Neural progenitor cell (in vitro differentiated cells): ENCODE measurements at regions not wholly inside any gene's neighbourhood (a gene's known extent, or its start where the extent isn't known, plus 50 kb on each side); places are given as distances from the start of the nearest gene placed in this dataset.

Experiments
- DNase-seq: peaks from one replicate; pipeline ENCODE4 v3.0.0-alpha.2; 2016; ENCODE audit warnings: low spot score
- H2AFZ ChIP-seq: fragments of 200-600 bp; sonication (generic); replicated peaks from 2 replicates; pipeline ENCODE4 v1.6.1; 2016; ENCODE audit warnings: antibody characterized with exemption
- H3F3A ChIP-seq: fragments of 200-600 bp; sonication (generic); 2 replicates; pipeline ENCODE4 v1.6.1; 2016; ENCODE audit warnings: antibody characterized with exemption, low read depth
- H3K27ac ChIP-seq: fragments of 200-600 bp; sonication (generic); 2 replicates; pipeline ENCODE4 v1.5.1; 2016; ENCODE audit warnings: mild to moderate bottlenecking
- H3K27me3 ChIP-seq: fragments of 200-600 bp; sonication (generic); 2 replicates; pipeline ENCODE4 v1.6.1; 2016; ENCODE audit warnings: mild to moderate bottlenecking, moderate library complexity
- H3K36me3 ChIP-seq: fragments of 200-600 bp; sonication (generic); 2 replicates; pipeline ENCODE4 v1.5.1; 2016
- H3K4me1 ChIP-seq: fragments of 200-600 bp; sonication (generic); 2 replicates; pipeline ENCODE4 v1.6.1; 2016; ENCODE audit warnings: mixed run types
- H3K4me2 ChIP-seq: fragments of 200-600 bp; sonication (generic); 2 replicates; pipeline ENCODE4 v1.6.1; 2016
- H3K4me3 ChIP-seq: fragments of 200-600 bp; sonication (generic); 2 replicates; pipeline ENCODE4 v1.5.1; 2016
- H3K79me2 ChIP-seq: fragments of 200-600 bp; sonication (generic); 2 replicates; pipeline ENCODE4 v1.6.1; 2016; ENCODE audit warnings: low read depth
- H3K9ac ChIP-seq: fragments of 200-600 bp; sonication (generic); 2 replicates; pipeline ENCODE4 v1.6.1; 2016
- H3K9me3 ChIP-seq: fragments of 200-600 bp; sonication (generic); 2 replicates; pipeline ENCODE4 v1.5.1; 2016; ENCODE audit warnings: low read depth
- H4K20me1 ChIP-seq: fragments of 200-600 bp; sonication (generic); 2 replicates; pipeline ENCODE4 v1.6.1; 2016; ENCODE audit warnings: low read depth
- H3K27ac Mint-ChIP-seq: 3 replicates; pipeline ENCODE4 v1.8.0; 2021; ENCODE audit warnings: mixed read lengths
- H3K27me3 Mint-ChIP-seq: 2 replicates; pipeline ENCODE4 v1.8.0; 2022; ENCODE audit warnings: low read depth, mild to moderate bottlenecking, inconsistent platforms, moderate library complexity, mixed read lengths; ENCODE audit not compliant: insufficient read depth
- H3K36me3 Mint-ChIP-seq: 3 replicates; pipeline ENCODE4 v1.8.0; 2021; ENCODE audit warnings: mixed read lengths
- H3K4me1 Mint-ChIP-seq: 3 replicates; pipeline ENCODE4 v1.8.0; 2021; ENCODE audit warnings: mixed read lengths
- H3K4me3 Mint-ChIP-seq: 3 replicates; pipeline ENCODE4 v1.8.0; 2021; ENCODE audit warnings: mild to moderate bottlenecking, moderate library complexity, mixed read lengths
- H3K9me3 Mint-ChIP-seq: 3 replicates; pipeline ENCODE4 v1.8.0; 2020; ENCODE audit warnings: mixed read lengths
- CTCF ChIP-seq: fragments of 200-600 bp; sonication (generic); IDR thresholded peaks from 2 replicates; pipeline ENCODE4 v1.5.1; 2017; ENCODE audit warnings: antibody characterized with exemption, mild to moderate bottlenecking
- EZH2 ChIP-seq: fragments of 200-600 bp; sonication (generic); IDR thresholded peaks from 2 replicates; pipeline ENCODE4 v1.6.1; 2017; ENCODE audit warnings: antibody characterized with exemption, mild to moderate bottlenecking, moderate library complexity
- EZH2phosphoT487 ChIP-seq: fragments of 200-600 bp; sonication (generic); IDR thresholded peaks from 2 replicates; pipeline ENCODE4 v1.6.1; 2017; ENCODE audit warnings: antibody characterized with exemption

DNA sequence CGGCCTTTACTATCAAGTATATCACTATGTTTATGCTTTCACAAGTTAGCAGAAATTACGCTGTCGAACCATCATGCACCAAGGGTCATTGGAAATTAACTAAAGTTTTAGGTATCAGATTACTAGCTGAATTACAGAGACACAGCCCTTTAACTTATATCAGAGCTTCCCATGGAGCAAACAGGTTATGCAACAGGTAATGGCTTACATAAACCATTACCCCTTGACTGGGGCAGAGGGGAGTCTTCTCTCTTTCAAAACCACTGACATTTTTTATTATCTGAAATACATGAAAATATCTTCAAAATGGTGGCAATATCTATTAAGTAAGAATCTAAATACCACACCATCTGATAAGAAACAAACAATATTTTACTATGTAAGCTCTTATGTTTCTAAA is 1692.9 kb upstream of the SLC10A2 start:
- H3K9me3 Mint-ChIP-seq: peaks cover 3% of the 10 kb centered on the region
- Histone ChIP-seq H3K27ac (no peak overlapping the region), H2AFZ (no peak overlapping the region), H3K4me2 (no peak overlapping the region), H3K4me3 (no peak overlapping the region), H3F3A (no peaks in the 10 kb centered on the region), H3K9me3 (no peaks in the 10 kb centered on the region), H4K20me1 (no peaks in the 10 kb centered on the region), H3K9ac (no peak overlapping the region), H3K27me3 (no peaks in the 10 kb centered on the region), H3K79me2 (no peaks in the 10 kb centered on the region), H3K4me1 (no peaks in the 10 kb centered on the region), H3K36me3 (no peaks in the 10 kb centered on the region)
- no peak for DNase-seq
- no peaks in the 10 kb centered on the region for H3K36me3 Mint-ChIP-seq
- no peak overlapping the region for H3K4me3 Mint-ChIP-seq
- no peaks in the 10 kb centered on the region for H3K4me1 Mint-ChIP-seq
- TF ChIP-seq CTCF (no peak), EZH2 (no peak)
- H3K27me3 Mint-ChIP-seq: no peaks in the 10 kb centered on the region
- no peak overlapping the region for H3K27ac Mint-ChIP-seq

- Mint-ChIP-seq H3K36me3 (no peaks in the 10 kb centered on the region), H3K27me3 (no peaks in the 10 kb centered on the region), H3K4me3 (no peak overlapping the region), H3K27ac (no peak overlapping the region), H3K4me1 (no peaks in the 10 kb centered on the region), H3K9me3 (peaks cover 3% of the 10 kb centered on the region)
- H3K36me3 ChIP-seq: no peaks in the 10 kb centered on the region
- no peak for DNase-seq
- no peaks in the 10 kb centered on the region for H3K27me3 ChIP-seq
- no peaks in the 10 kb centered on the region for H3K4me1 ChIP-seq
- no peak overlapping the region for H3K4me2 ChIP-seq
- H3K79me2 ChIP-seq: no peaks in the 10 kb centered on the region
- H3K9me3 ChIP-seq: no peaks in the 10 kb centered on the region
- no peak overlapping the region for H3K4me3 ChIP-seq
- no peaks in the 10 kb centered on the region for H4K20me1 ChIP-seq
- H3F3A ChIP-seq: no peaks in the 10 kb centered on the region
- no peak overlapping the region for H2AFZ ChIP-seq
- no peak overlapping the region for H3K27ac ChIP-seq
- no peak overlapping the region for H3K9ac ChIP-seq
- no peak for TF ChIP-seq CTCF
- TF ChIP-seq EZH2phosphoT487: no peak
These were observed 1691.5 kb upstream of the SLC10A2 start for GRCh38 chr13:104757712-104758111.

GRCh38 chr13:104750377-104750776 is 1684.2 kb upstream of the SLC10A2 start:
- Histone ChIP-seq H3K27me3 (no peaks in the 10 kb centered on the region), H3K4me1 (no peaks in the 10 kb centered on the region), H3K9ac (no peak overlapping the region), H2AFZ (no peak overlapping the region), H3K4me2 (no peak overlapping the region), H3K27ac (no peak overlapping the region), H3F3A (no peaks in the 10 kb centered on the region), H3K79me2 (no peaks in the 10 kb centered on the region), H3K36me3 (no peaks in the 10 kb centered on the region), H3K4me3 (no peak overlapping the region), H4K20me1 (no peaks in the 10 kb centered on the region), H3K9me3 (no peaks in the 10 kb centered on the region)
- no peak overlapping the region for H3K4me3 Mint-ChIP-seq
- H3K4me1 Mint-ChIP-seq: peaks cover 6% of the 10 kb centered on the region
- H3K27ac Mint-ChIP-seq: no peak overlapping the region
- no peaks in the 10 kb centered on the region for H3K9me3 Mint-ChIP-seq
- no peak for TF ChIP-seq EZH2
- TF ChIP-seq EZH2phosphoT487: no peak
- TF ChIP-seq CTCF: no peak
- no peaks in the 10 kb centered on the region for H3K27me3 Mint-ChIP-seq
- no peak for DNase-seq
- no peaks in the 10 kb centered on the region for H3K36me3 Mint-ChIP-seq
